ENCODE measurements at regions not wholly inside any gene's neighbourhood (a gene's known extent, or its start where the extent isn't known, plus 50 kb on each side); places are given as distances from the start of the nearest gene placed in this dataset.

GRCh38 chr13:68380041-68380973, 1150.2 kb upstream of the PCDH9 start:
- no peak overlapping the region for H2AFZ ChIP-seq (ENCODE audit: low read length)
- no peaks in the 10 kb centered on the region for H3K79me2 ChIP-seq (ENCODE audit: control insufficient read depth, insufficient read depth, low read length)
- H3K4me3 ChIP-seq (replicated peaks in 1 of 4; ENCODE audit: control extremely low read depth in 1 of 4, insufficient read depth in 1 of 4, low read depth in 3 of 4, low read length in 4 of 4) = no peak overlapping the region
- H3K36me3 ChIP-seq (ENCODE audit: control insufficient read depth, insufficient read depth, low read length) = no peaks in the 10 kb centered on the region
- no peak for TF ChIP-seq EZH2 (IDR thresholded peaks at IDR 0.05; ENCODE audit: low read length, missing control alignments)
- no peak for TF ChIP-seq CTCF (conservative IDR thresholded peaks at IDR 0.05 in 1 of 2, IDR thresholded peaks at IDR 0.05 in 1 of 2; ENCODE audit: low read depth in 1 of 2, low read length in 2 of 2)
- no peaks in the 10 kb centered on the region for H3K9me3 ChIP-seq (ENCODE audit: control insufficient read depth, insufficient read depth, low read depth, low read length)
- no peak overlapping the region for H3K4me2 ChIP-seq (ENCODE audit: extremely low read depth, insufficient read depth, low read length)
- H4K20me1 ChIP-seq (ENCODE audit: control insufficient read depth, extremely low read depth, insufficient read depth, low read length) = no peaks in the 10 kb centered on the region
- no peaks in the 10 kb centered on the region for H3K27me3 ChIP-seq (ENCODE audit: control insufficient read depth, insufficient read depth, low read length)
- H3K27ac ChIP-seq (ENCODE audit: insufficient read depth, low read length) = no peak overlapping the region
- no peaks in the 10 kb centered on the region for H3K4me1 ChIP-seq (ENCODE audit: control insufficient read depth, extremely low read depth, insufficient read depth, low read length)
- no peak overlapping the region for H3K9ac ChIP-seq (ENCODE audit: insufficient read depth, low read length)
- DNase-seq (ENCODE audit: low read depth in 2 of 2) = no peak

GRCh38 chr13:68378294-68378693, 1148.2 kb upstream of the PCDH9 start:
- Histone ChIP-seq H3K27ac (ENCODE audit: insufficient read depth, low read length) (no peak overlapping the region), H3K4me3 (replicated peaks in 1 of 4; ENCODE audit: control extremely low read depth in 1 of 4, insufficient read depth in 1 of 4, low read depth in 3 of 4, low read length in 4 of 4) (no peak overlapping the region), H3K9ac (ENCODE audit: insufficient read depth, low read length) (no peak overlapping the region), H4K20me1 (ENCODE audit: control insufficient read depth, extremely low read depth, insufficient read depth, low read length) (no peaks in the 10 kb centered on the region), H3K4me1 (ENCODE audit: control insufficient read depth, extremely low read depth, insufficient read depth, low read length) (no peaks in the 10 kb centered on the region), H3K9me3 (ENCODE audit: control insufficient read depth, insufficient read depth, low read depth, low read length) (no peaks in the 10 kb centered on the region), H3K4me2 (ENCODE audit: extremely low read depth, insufficient read depth, low read length) (no peak overlapping the region), H3K79me2 (ENCODE audit: control insufficient read depth, insufficient read depth, low read length) (no peaks in the 10 kb centered on the region), H2AFZ (ENCODE audit: low read length) (no peak overlapping the region), H3K36me3 (ENCODE audit: control insufficient read depth, insufficient read depth, low read length) (no peaks in the 10 kb centered on the region), H3K27me3 (ENCODE audit: control insufficient read depth, insufficient read depth, low read length) (no peaks in the 10 kb centered on the region)
- no peak for DNase-seq (ENCODE audit: low read depth in 2 of 2)
- TF ChIP-seq EZH2 (IDR thresholded peaks at IDR 0.05; ENCODE audit: low read length, missing control alignments) = no peak
- no peak for TF ChIP-seq CTCF (conservative IDR thresholded peaks at IDR 0.05 in 1 of 2, IDR thresholded peaks at IDR 0.05 in 1 of 2; ENCODE audit: low read depth in 1 of 2, low read length in 2 of 2)

GRCh38 chr13:68375004-68375403, 1144.9 kb upstream of the PCDH9 start:
- H3K27ac ChIP-seq (ENCODE audit: insufficient read depth, low read length) = no peak overlapping the region
- H3K79me2 ChIP-seq (ENCODE audit: control insufficient read depth, insufficient read depth, low read length) = no peaks in the 10 kb centered on the region
- no peaks in the 10 kb centered on the region for H3K4me1 ChIP-seq (ENCODE audit: control insufficient read depth, extremely low read depth, insufficient read depth, low read length)
- H2AFZ ChIP-seq (ENCODE audit: low read length) = no peak overlapping the region
- no peak for DNase-seq (ENCODE audit: low read depth in 2 of 2)
- no peak overlapping the region for H3K4me2 ChIP-seq (ENCODE audit: extremely low read depth, insufficient read depth, low read length)
- H4K20me1 ChIP-seq (ENCODE audit: control insufficient read depth, extremely low read depth, insufficient read depth, low read length) = no peaks in the 10 kb centered on the region
- no peaks in the 10 kb centered on the region for H3K9me3 ChIP-seq (ENCODE audit: control insufficient read depth, insufficient read depth, low read depth, low read length)
- no peak overlapping the region for H3K9ac ChIP-seq (ENCODE audit: insufficient read depth, low read length)
- no peak overlapping the region for H3K4me3 ChIP-seq (replicated peaks in 1 of 4; ENCODE audit: control extremely low read depth in 1 of 4, insufficient read depth in 1 of 4, low read depth in 3 of 4, low read length in 4 of 4)
- TF ChIP-seq EZH2 (IDR thresholded peaks at IDR 0.05; ENCODE audit: low read length, missing control alignments) = no peak
- TF ChIP-seq CTCF (conservative IDR thresholded peaks at IDR 0.05 in 1 of 2, IDR thresholded peaks at IDR 0.05 in 1 of 2; ENCODE audit: low read depth in 1 of 2, low read length in 2 of 2) = no peak
- H3K27me3 ChIP-seq (ENCODE audit: control insufficient read depth, insufficient read depth, low read length) = no peaks in the 10 kb centered on the region
- no peaks in the 10 kb centered on the region for H3K36me3 ChIP-seq (ENCODE audit: control insufficient read depth, insufficient read depth, low read length)

All from fibroblast of lung (primary cell).